Immature natural killer cell (primary cell): ENCODE measurements at regions not wholly inside any gene's neighbourhood (a gene's known extent, or its start where the extent isn't known, plus 50 kb on each side); places are given as distances from the start of the nearest gene placed in this dataset.
"Not testable (repeated sequence)": the region's sequence is repeated elsewhere in the genome, so short reads cannot be mapped to it uniquely, and the experiment has no call there.

ENCODE experiments used
- DNase-seq, 3 donors: peaks; one replicate each; pipeline ENCODE4 v3.0.0; 2022; ENCODE audit warnings: mixed read lengths in 1 of 3
- H3K27ac Mint-ChIP-seq, 6 donors: one replicate each; pipeline ENCODE4 v1.8.0; 2020; ENCODE audit warnings: mixed read lengths in 6 of 6, mild to moderate bottlenecking in 5 of 6, inconsistent platforms in 4 of 6, moderate library complexity in 3 of 6
- H3K27me3 Mint-ChIP-seq, 3 donors: one replicate each; pipeline ENCODE4 v1.8.0; 2020 to 2021; ENCODE audit warnings: low read depth in 3 of 3, mild to moderate bottlenecking in 3 of 3, mixed read lengths in 3 of 3, moderate library complexity in 3 of 3, inconsistent platforms in 1 of 3
- H3K36me3 Mint-ChIP-seq, 3 donors: one replicate each; pipeline ENCODE4 v1.8.0; 2020; ENCODE audit warnings: mixed read lengths in 3 of 3, inconsistent platforms in 2 of 3, mild to moderate bottlenecking in 2 of 3
- H3K4me1 Mint-ChIP-seq, 2 donors: one replicate each; pipeline ENCODE4 v1.8.0; 2020; ENCODE audit warnings: inconsistent platforms in 2 of 2, mild to moderate bottlenecking in 2 of 2, mixed read lengths in 2 of 2, moderate library complexity in 1 of 2
- H3K4me3 Mint-ChIP-seq, 5 donors: one replicate each; pipeline ENCODE4 v1.8.0; 2020; ENCODE audit warnings: mild to moderate bottlenecking in 5 of 5, mixed read lengths in 5 of 5, inconsistent platforms in 3 of 5, moderate library complexity in 3 of 5
- H3K9me3 Mint-ChIP-seq, 6 donors: one replicate each; pipeline ENCODE4 v1.8.0; 2020; ENCODE audit warnings: mild to moderate bottlenecking in 6 of 6, mixed read lengths in 6 of 6, inconsistent platforms in 4 of 6, moderate library complexity in 3 of 6

DNA sequence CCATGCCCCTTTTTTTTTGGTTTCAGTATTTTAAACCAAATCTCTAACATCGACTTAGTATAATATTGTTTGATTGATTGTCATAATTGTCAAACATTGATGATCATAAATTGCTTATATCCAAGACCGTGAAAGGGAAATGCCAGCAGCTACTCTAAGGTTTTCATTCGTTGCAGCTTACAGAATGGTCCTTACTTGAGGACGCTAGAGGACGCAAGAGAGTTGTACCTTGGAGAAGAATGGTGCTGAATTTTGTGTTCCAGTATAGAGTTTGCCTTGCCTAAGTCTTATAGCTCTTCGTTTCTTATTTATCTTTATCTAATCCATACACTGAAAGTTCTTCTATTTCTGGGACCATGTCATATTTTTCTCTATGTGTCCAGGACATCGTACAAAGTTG lies 675.6 kb upstream of the DEFB115 start:
- H3K9me3 Mint-ChIP-seq = peaks cover 2 to 28% (median 14%) of the 10 kb centered on the region in 6 donors
- H3K36me3 Mint-ChIP-seq, H3K4me1 Mint-ChIP-seq, H3K27ac Mint-ChIP-seq, H3K4me3 Mint-ChIP-seq, DNase-seq, H3K27me3 Mint-ChIP-seq: not testable (repeated sequence)

DNA sequence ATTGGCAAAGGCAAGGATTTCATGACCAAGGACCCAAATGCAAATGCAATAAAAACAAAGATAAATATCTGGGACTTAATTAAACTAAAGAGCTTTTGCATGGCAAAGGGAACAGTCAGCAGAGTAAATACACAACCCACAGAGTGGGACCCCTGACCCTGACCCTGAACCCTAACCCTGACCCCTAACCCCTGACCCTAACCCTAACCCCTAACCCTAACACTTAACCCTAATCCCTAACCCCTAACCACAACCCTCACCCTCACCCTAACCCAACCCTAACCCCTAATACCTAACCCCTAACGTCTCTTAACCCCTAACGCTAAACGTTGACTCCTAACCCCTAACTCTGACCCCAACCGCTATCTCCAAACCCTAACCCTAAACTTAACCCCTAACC lies 673.1 kb upstream of the DEFB115 start:
- H3K27ac Mint-ChIP-seq, H3K27me3 Mint-ChIP-seq, H3K4me3 Mint-ChIP-seq, DNase-seq, H3K4me1 Mint-ChIP-seq, H3K36me3 Mint-ChIP-seq: not testable (repeated sequence)
- H3K9me3 Mint-ChIP-seq = peaks cover 0 to 27% (median 14%) of the 10 kb centered on the region in 6 donors

DNA sequence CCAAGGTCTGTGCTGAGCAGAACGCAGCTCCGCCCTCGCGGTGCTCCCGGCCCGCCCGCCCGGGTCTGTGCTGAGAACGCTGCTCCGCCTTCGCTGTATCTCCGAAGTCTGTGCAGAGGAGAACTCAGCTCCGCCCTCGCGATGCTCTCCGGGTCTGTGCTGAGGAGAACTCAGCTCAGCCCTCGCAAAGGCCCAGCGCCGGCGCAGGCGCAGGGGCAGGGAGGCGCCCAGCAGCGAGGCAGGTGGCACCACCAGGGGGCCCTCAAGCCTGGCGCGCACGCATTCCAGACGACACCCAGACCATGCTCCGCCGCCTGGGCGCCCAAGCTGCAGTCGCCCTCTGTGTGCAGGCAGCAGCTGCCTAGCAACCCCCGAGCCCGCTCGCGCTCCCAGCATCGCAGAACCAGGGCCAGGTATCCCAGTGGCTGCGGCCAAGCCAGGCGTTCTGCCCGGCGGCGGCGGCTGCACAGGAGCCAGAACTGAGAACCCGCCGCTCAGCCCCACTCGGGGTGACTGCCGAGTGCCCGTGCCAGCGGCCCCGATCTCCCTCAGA lies 672.1 kb upstream of the DEFB115 start:
- DNase-seq = not testable (repeated sequence)
- H3K9me3 Mint-ChIP-seq = peaks cover 1 to 23% (median 14%) of the 10 kb centered on the region in 6 donors

DNA sequence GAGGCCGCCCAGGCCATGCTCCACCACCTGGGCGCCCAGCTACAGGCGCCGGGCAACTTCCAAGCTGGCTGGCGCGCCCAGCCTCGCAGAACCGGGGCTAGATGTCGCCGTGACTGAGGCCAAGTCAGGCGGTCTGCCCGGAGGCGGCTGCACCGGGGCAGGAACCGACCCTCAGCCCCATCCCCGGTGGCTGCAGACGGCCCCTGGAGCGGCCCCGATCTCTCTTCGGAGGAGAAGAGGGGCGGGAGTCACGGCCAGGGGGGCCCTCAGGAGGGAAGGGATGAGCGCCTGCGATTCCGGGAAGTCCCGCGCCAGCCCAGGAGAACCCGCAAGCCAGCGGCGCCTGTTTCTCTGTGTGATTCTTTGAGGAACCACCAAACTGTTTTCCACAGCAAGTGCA lies 671.3 kb upstream of the DEFB115 start:
- not testable (repeated sequence) for DNase-seq, H3K36me3 Mint-ChIP-seq, H3K4me3 Mint-ChIP-seq, H3K4me1 Mint-ChIP-seq, H3K27me3 Mint-ChIP-seq, H3K27ac Mint-ChIP-seq
- peaks cover 1 to 23% (median 15%) of the 10 kb centered on the region in 6 donors for H3K9me3 Mint-ChIP-seq

More for the DNA sequence above, 672.1 kb upstream of the DEFB115 start:
- H3K4me1 Mint-ChIP-seq, H3K27ac Mint-ChIP-seq, H3K36me3 Mint-ChIP-seq, H3K27me3 Mint-ChIP-seq, H3K4me3 Mint-ChIP-seq: not testable (repeated sequence)

DNA sequence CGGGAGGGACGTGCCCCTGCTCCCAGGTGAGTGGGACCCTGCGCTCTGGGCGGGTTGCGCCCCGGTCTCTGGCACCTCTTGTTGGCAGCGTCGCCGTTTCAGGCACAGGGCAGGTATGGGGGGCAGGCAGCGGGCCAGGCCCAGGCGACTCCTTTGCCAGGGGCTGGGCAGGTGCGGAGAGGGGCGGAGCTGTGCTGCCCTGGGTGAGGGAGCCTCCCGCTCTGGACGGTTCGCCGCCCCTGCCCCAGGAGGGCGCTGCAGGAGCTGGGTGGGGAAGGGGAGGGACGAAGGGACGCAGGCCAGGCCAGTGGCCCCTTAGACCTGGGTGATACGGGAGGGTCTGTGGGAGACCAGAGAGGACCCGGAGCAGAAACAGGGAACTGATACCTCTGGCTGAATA lies 663.9 kb upstream of the DEFB115 start:
- no peak for DNase-seq
- Mint-ChIP-seq H3K4me1 (no peaks in the 10 kb centered on the region), H3K27me3 (peaks cover 0 to 3% (median 0%) of the 10 kb centered on the region in 3 donors), H3K4me3 (no peak overlapping the region), H3K36me3 (peaks cover 0 to 3% (median 0%) of the 10 kb centered on the region in 3 donors), H3K9me3 (peaks cover 13 to 29% (median 17%) of the 10 kb centered on the region in 6 donors), H3K27ac (no peak overlapping the region)

DNA sequence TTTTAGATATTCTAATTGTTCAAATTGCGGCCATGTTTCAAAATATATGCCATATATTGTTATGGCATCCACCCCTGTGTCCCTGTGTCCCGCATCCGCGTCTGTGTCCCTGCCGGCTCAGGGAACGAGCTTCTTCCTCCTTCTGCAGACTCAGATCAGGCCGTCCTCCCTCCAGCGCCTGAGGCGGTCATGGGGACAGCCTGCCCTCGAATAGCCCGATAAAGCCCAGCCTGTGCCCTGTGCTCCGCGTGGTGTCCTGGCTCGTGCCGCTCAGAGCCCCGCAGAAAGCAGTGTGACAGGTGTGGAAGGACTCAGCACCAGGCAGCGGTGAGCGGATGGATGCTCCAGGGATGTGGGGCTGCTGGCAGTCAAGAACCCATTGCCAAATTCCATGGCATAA lies 663.4 kb upstream of the DEFB115 start:
- Mint-ChIP-seq H3K9me3 (peaks cover 13 to 26% (median 17%) of the 10 kb centered on the region in 6 donors), H3K4me3 (no peak overlapping the region), H3K36me3 (peaks cover 0 to 3% (median 0%) of the 10 kb centered on the region in 3 donors), H3K27me3 (peaks cover 0 to 3% (median 0%) of the 10 kb centered on the region in 3 donors), H3K27ac (no peak overlapping the region), H3K4me1 (no peaks in the 10 kb centered on the region)
- DNase-seq = no peak

DNA sequence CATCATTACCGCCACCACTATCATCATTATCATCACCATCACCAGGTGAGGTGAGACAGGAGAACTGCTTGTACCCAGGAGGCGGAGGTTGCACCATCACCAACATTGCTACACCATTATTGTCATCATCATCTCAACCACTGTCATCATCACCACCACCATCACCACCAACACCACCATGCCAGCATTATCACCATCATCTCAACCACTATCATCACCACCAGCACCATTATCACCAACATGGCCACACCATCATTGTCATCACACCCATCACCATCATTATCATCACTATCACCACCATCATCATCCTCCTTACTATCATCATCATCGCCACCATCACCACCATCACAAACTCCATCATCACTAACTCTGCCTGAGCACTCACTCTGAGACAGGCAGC lies 661.8 kb upstream of the DEFB115 start:
- Mint-ChIP-seq H3K27me3 (peaks cover 0 to 3% (median 0%) of the 10 kb centered on the region in 3 donors), H3K4me1 (no peaks in the 10 kb centered on the region), H3K27ac (no peak overlapping the region), H3K36me3 (peaks cover 0 to 3% (median 0%) of the 10 kb centered on the region in 3 donors), H3K4me3 (no peak overlapping the region), H3K9me3 (peaks cover 11 to 29% (median 20%) of the 10 kb centered on the region in 6 donors)
- no peak for DNase-seq

DNA sequence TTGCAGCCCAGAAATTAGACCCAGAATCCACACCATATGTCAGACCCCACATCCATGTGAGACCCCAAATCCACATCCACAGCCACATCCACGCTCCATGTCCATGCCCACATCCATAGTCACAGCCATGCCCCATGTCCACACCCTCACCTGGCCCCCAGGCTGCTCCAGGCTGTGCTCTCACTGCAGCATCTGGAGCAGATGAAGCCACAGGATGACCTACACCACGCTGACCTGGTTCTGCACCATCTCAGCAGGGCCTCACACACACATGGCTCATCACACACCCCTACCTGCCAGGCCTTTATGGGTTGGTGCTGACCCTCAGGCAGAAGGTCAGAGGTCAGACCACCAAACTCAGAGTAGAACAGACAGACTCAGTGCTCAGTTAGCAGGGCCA lies 660.0 kb upstream of the DEFB115 start:
- H3K27ac Mint-ChIP-seq, H3K36me3 Mint-ChIP-seq, H3K27me3 Mint-ChIP-seq, H3K4me1 Mint-ChIP-seq, DNase-seq, H3K4me3 Mint-ChIP-seq: not testable (repeated sequence)
- peaks cover 2 to 31% (median 23%) of the 10 kb centered on the region in 6 donors for H3K9me3 Mint-ChIP-seq

DNA sequence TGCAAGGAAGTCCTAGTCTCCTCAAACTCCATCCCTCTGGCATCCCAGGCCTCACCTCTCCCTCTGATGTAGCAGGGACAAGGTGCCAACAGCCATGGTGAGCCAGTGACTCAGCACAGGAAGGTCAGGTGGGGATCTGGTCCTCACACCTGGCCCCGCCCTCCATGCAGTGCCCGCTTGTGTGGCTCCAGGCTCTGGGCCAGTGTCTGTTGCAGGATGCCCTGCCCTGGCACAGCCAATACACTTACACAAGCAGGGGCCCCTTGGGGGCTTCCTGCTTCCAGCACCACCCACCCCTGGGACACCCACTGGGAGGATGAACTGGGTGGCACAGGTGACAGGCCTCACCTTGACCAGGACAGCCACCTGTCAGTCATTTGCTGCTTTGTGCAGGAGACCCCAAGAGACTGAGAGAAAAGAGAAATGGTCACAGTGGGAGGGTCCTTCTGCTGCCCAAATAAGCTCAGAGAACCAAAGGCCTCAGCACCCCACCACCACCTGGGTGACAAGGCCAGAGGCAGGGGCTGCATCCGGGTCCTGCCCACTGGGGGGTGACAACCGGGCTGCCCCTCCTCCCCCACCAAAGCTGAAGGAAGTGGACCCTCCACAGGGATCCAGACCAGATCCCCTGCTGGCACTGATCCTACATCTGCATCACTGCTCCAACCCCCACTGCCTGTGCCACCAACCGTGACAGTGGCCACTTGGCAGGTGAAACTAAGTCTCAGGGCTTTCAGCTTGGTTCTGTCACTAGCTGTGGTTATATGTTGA lies 658.8 kb upstream of the DEFB115 start:
- no peak for DNase-seq
- Mint-ChIP-seq H3K4me1 (no peaks in the 10 kb centered on the region), H3K27me3 (peaks cover 0 to 2% (median 0%) of the 10 kb centered on the region in 3 donors), H3K27ac (no peak overlapping the region), H3K9me3 (peaks cover 0 to 31% (median 18%) of the 10 kb centered on the region in 6 donors), H3K36me3 (peaks cover 0 to 5% (median 4%) of the 10 kb centered on the region in 3 donors), H3K4me3 (no peak overlapping the region)

DNA sequence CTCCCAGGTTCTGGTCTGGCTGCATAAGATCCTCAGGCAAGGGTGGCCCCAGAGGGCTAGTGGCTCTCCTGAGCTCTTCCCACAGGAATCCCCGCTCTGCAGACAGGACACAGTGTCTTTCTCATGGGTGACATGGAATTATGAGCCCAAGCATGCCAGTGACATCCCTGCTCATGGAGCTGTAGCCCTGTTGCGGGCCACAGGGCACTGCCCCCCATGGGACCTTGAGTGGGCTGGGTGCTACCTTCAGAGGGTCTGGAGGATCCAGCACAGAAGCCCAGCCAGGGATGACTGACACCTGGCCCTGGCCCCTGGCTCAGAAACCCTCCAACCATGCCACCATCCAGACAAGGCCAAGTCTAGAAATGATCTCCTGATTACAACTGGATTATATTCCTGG lies 657.5 kb upstream of the DEFB115 start:
- Mint-ChIP-seq H3K4me1 (no peaks in the 10 kb centered on the region), H3K27ac (no peak overlapping the region), H3K4me3 (no peak overlapping the region), H3K27me3 (peaks cover 0 to 2% (median 0%) of the 10 kb centered on the region in 3 donors), H3K9me3 (peaks cover 0 to 34% (median 21%) of the 10 kb centered on the region in 6 donors), H3K36me3 (peaks cover 0 to 5% (median 4%) of the 10 kb centered on the region in 3 donors)
- DNase-seq = no peak

DNA sequence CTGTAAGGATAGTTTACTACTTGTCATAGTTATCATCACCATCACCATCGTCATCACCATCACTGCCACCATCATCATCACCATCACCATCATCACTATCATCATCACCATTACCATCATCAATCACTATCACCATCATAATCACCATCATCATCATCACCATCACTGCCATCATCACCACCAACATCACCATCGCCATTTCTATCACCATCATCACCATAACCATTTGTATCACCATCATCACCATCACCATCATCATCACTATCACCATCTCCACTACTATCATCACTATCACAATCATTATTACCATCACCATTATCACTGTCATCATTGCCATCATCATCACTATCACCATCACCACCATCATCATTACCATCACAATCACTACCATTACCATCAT lies 655.5 kb upstream of the DEFB115 start:
- DNase-seq = no peak
- Mint-ChIP-seq H3K36me3 (peaks cover 0 to 4% (median 4%) of the 10 kb centered on the region in 3 donors), H3K4me3 (no peak overlapping the region), H3K4me1 (no peaks in the 10 kb centered on the region), H3K9me3 (peaks cover 7 to 43% (median 27%) of the 10 kb centered on the region in 6 donors), H3K27me3 (peaks cover 0 to 2% (median 2%) of the 10 kb centered on the region in 3 donors), H3K27ac (no peak overlapping the region)

DNA sequence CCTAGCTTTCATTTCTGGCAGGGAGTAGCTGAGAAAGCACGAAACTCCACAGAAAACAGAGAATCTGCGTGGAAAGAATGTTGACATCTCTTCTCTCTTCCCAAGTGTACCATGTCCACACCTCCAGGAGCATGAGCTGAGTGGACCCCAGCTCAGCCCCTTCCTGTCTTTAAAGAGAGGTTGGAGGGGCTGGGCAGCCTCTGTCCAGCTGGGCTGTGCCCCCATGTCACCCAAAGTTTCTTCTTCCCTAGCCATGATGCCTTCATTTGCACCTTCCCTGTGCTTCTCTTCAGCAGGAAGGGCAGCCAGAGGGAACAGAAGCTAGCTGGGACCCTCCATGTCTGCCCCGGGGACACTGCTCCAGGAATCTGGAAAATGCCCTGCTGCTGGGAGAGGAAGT lies 655.0 kb upstream of the DEFB115 start:
- no peak overlapping the region for H3K27ac Mint-ChIP-seq
- peaks cover 0 to 4% (median 3%) of the 10 kb centered on the region in 3 donors for H3K36me3 Mint-ChIP-seq
- peaks cover 0 to 2% (median 2%) of the 10 kb centered on the region in 3 donors for H3K27me3 Mint-ChIP-seq
- no peaks in the 10 kb centered on the region for H3K4me1 Mint-ChIP-seq
- peaks cover 7 to 44% (median 25%) of the 10 kb centered on the region in 6 donors for H3K9me3 Mint-ChIP-seq
- no peak overlapping the region for H3K4me3 Mint-ChIP-seq
- no peak for DNase-seq

DNA sequence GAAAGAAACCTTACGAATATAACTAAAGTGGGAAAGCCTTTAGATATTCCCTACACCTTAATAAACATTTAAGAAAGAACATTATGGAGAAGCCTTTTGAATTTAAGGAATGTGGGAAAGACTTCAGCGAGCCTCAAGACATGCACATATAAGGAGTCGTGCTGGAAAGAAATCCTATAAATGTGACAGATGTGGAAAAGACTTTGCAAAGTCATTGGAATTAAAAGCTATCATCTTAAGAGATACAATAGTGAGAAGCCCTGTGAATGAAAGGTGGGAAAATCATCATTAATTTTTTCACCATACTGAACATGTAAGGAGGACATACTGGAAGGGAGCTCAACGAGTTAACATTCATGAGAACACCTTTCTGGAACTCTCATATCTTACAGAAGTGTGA lies 650.5 kb upstream of the DEFB115 start:
- DNase-seq = no peak
- no peaks in the 10 kb centered on the region for H3K4me1 Mint-ChIP-seq
- H3K27me3 Mint-ChIP-seq = peaks cover 0 to 2% (median 1%) of the 10 kb centered on the region in 3 donors
- peaks cover 7 to 55% (median 27%) of the 10 kb centered on the region in 6 donors for H3K9me3 Mint-ChIP-seq
- H3K27ac Mint-ChIP-seq = no peak overlapping the region
- H3K36me3 Mint-ChIP-seq = peaks cover 0 to 3% (median 1%) of the 10 kb centered on the region in 3 donors
- no peak overlapping the region for H3K4me3 Mint-ChIP-seq

DNA sequence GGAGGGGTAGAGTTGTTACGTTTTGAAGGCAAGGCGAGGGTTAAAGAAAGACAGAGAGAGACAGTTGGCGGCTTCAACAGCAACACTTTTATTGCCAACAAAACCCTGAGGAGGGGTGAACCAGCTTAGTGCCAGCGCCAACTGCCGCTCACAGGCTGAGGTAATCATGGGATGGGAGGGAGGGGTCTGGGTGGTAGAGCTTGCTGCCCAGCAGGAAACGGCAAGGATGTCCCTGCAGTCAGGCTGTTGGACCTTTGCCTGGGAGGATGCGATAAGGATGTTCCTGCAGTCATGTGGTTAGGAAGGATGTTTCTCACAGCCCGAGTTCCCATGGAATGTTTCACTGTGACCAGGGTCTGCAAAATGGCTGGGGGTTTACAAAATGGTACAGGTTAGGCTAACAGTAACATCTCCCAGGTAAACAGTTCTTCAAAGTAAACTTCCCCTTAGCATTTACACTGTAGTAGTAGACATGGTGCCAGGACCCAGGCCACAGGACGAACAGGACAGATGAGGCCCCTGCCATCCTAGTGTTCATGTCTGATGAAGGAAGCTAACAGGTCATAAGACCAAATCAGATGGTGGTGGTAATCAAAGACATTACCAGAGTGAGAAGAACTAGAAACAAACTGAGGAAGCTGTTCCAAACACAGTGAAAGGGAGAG lies 647.3 kb upstream of the DEFB115 start:
- Mint-ChIP-seq H3K27ac (no peak overlapping the region), H3K4me1 (no peaks in the 10 kb centered on the region), H3K9me3 (peaks cover 5 to 60% (median 26%) of the 10 kb centered on the region in 6 donors), H3K36me3 (no peaks in the 10 kb centered on the region), H3K4me3 (no peak overlapping the region), H3K27me3 (peaks cover 0 to 2% (median 0%) of the 10 kb centered on the region in 3 donors)
- no peak for DNase-seq
